ENCODE measurements at regions not wholly inside any gene's neighbourhood (a gene's known extent, or its start where the extent isn't known, plus 50 kb on each side); places are given as distances from the start of the nearest gene placed in this dataset.

DNA sequence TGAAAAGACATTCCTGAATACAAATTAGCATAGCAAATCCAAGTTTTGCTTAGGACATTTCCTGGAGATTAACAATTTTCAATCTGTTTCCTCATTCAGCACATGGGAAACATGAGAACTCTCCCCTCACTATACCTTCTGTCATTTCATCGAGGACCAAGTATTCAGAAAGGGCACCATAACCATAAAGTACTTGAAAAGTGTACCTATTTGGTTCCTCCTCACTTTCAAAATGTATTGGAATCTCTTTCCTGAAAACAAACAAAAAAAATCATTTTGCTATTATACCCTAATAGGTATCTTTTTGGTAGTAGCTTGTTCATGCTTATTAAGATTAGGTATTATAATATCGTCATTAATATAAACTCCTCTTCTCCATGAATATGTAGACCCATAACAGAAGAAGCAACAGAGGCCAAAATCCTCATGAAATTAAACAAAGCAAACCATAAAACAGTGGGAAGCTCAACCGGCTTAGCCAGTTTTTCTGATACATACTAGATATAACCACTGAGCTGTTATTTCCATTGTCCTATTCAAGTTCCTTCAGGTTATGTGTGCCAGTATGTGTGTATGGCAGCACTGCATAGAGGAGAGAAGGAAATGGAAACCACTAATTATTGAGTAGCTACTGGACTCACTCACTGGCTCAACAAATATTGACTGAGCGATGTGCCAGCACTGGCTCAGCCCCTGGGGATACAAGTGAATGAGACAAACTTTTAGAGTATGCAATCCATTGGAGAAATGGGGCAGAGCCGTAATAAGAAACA lies 274.0 kb downstream of the MAFB start:
- in situ Hi-C loops (cut with MboI; ENCODE audit: low sequenced_read_pairs), result no loop called here

- in situ Hi-C loops (cut with MboI; ENCODE audit: low sequenced_read_pairs), result no loop called here
These were observed 279.0 kb downstream of the MAFB start for GRCh38 chr20:40410028-40410427.

GRCh38 chr20:40397467-40397866 lies 291.6 kb downstream of the MAFB start:
- in situ Hi-C loops (cut with MboI; ENCODE audit: low sequenced_read_pairs), result no loop called here

- in situ Hi-C loops (cut with MboI; ENCODE audit: low sequenced_read_pairs), result no loop called here
These were observed 295.6 kb downstream of the MAFB start for GRCh38 chr20:40393197-40394079.

- in situ Hi-C loops (cut with MboI; ENCODE audit: low sequenced_read_pairs), result no loop called here
These were observed 298.4 kb downstream of the MAFB start for GRCh38 chr20:40390654-40391053.

GRCh38 chr20:40370800-40371199 lies 318.2 kb downstream of the MAFB start:
- in situ Hi-C loops (cut with MboI; ENCODE audit: low sequenced_read_pairs), result no loop called here

DNA sequence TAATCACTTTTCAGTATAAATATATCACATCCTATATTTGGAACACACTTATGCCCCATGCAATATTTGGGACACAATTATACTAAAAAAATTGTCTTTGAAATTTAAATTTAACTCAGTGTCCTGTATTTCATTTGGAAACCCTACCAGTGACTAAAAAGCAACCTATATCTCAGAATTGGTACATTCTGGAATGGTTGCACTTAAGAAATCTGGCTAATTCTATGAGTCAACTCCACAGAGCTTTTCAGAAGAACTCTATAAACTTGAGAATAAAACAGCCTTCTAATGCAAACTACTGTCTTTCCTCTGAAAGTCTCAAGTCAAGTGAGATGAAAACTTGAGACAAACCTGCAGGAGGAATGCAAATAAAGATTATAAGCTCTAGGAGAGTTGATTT lies 320.2 kb downstream of the MAFB start:
- in situ Hi-C loops (cut with MboI; ENCODE audit: low sequenced_read_pairs), result no loop called here

DNA sequence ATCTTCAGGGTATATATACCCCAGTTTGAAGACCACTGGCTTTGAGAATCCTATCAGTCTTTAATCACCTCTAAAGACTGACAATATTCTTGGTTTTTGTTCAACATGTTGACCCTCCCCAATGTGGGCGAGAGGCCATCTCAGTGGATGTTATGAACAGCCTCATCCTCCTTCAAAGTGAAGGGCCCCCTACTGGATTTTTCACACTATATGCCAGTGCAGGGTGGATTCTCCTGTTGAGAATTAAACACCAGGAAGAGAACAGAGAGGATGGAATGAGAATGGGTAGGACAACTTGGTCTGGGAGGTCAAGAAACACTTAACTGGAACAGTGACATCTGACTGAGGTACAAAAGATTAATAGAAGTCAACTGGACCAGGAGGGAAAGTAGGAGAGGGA lies 327.1 kb downstream of the MAFB start:
- in situ Hi-C loops (cut with MboI; ENCODE audit: low sequenced_read_pairs), result no loop called here

GRCh38 chr20:40359131-40359912 lies 329.7 kb downstream of the MAFB start:
- in situ Hi-C loops (cut with MboI; ENCODE audit: low sequenced_read_pairs), result no loop called here

DNA sequence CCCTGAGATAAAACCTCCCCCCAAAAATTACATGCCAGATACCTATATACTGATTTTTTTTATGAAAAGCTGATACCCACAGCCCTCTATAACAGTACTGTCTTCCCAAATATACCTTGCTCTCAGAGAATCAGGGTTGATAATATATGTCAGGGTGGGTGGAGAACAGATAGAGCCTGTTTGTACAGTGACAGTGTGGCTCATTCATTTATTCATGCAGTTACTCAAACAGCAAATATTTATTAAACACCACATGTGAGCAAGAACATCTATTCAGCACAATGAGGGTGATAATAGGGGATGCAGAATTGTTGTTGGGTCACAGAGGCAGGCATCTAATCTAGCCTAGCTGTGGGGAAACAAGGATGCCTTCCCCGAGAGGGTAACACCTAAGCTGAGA lies 334.2 kb downstream of the MAFB start:
- in situ Hi-C loops (cut with MboI; ENCODE audit: low sequenced_read_pairs), result no loop called here

- in situ Hi-C loops (cut with MboI; ENCODE audit: low sequenced_read_pairs), result no loop called here
These were observed 345.6 kb downstream of the MAFB start for GRCh38 chr20:40343390-40343789.

DNA sequence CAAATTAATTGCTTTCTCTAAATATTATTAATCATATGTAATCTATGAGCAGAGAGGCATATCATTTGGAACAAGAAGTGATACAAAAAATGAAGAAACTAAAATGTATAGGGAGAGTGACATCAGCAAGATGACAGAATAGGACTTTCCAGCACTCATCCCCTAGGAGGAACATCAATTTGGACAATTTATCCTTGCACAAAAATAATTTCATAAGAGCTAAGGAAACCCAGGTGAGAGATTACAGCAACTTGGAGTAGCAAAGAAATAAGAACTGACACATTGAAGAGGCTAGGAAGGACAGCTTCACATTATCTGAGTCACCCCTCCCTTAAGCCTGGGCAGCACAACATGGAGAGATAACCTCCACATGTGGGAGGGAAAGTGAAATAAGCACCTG lies 347.5 kb downstream of the MAFB start:
- in situ Hi-C loops (cut with MboI; ENCODE audit: low sequenced_read_pairs), result no loop called here

DNA sequence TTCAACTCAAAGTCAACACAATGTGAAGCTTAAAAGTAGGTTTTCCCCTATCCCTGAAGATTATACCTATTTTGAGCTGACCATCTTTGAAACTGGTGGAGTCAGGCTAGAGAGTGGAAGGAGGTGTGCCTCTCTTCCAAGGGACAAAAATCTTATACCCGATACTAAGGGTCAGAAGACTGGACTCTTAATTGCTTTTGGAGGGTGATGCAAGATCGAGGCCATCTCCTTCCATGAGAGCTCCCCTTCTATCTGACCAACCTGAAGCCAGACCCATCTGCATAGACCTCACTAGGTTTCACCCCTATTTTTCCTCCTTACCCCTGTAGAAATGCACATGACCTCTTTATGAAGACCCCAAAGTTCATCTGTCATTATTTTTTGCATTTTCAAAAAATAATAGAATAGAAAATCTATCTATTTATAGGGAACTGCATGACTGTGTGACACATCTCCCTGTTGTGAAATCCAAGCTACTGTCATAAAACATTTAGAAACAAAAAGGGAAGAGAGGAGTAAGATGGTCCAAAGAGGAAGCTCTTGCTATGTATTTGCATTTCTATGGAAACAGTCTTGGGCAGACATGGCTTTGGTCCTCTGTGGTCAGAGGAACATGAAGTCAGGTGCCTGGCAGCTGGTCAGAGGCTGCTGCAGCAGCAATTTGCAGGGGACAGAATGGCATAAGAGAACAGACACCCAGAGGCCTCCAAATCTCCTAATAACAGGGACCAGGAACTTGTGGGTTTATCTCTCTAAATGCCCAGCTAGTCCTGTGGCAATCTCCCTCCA lies 349.2 kb downstream of the MAFB start:
- in situ Hi-C loops (cut with MboI; ENCODE audit: low sequenced_read_pairs), result no loop called here

GRCh38 chr20:40336533-40336932 lies 352.5 kb downstream of the MAFB start:
- in situ Hi-C loops (cut with MboI; ENCODE audit: low sequenced_read_pairs), result no loop called here

- in situ Hi-C loops (cut with MboI; ENCODE audit: low sequenced_read_pairs), result no loop called here
These were observed 353.1 kb downstream of the MAFB start for GRCh38 chr20:40335901-40336351.

GRCh38 chr20:40335437-40335836 lies 353.6 kb downstream of the MAFB start:
- in situ Hi-C loops (cut with MboI; ENCODE audit: low sequenced_read_pairs), result no loop called here

DNA sequence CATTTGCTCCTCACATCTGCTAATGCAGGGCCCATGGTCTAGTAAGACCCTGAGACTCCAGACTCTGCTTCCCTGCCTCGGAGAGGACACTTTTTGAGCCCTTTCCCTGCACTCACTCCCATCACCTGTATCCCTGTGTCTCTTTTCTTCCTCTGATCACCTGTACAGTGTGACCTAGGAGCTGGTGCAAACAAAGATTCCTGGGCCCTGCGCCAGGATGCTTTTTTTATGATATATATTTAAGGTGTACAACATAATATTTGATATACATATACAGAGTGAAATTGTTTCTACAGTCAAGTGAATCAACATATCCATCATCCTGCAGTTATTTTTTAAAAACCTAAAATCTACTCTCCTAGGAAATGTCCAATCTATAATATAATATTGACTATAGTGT lies 355.4 kb downstream of the MAFB start:
- in situ Hi-C loops (cut with MboI; ENCODE audit: low sequenced_read_pairs), result no loop called here

DNA sequence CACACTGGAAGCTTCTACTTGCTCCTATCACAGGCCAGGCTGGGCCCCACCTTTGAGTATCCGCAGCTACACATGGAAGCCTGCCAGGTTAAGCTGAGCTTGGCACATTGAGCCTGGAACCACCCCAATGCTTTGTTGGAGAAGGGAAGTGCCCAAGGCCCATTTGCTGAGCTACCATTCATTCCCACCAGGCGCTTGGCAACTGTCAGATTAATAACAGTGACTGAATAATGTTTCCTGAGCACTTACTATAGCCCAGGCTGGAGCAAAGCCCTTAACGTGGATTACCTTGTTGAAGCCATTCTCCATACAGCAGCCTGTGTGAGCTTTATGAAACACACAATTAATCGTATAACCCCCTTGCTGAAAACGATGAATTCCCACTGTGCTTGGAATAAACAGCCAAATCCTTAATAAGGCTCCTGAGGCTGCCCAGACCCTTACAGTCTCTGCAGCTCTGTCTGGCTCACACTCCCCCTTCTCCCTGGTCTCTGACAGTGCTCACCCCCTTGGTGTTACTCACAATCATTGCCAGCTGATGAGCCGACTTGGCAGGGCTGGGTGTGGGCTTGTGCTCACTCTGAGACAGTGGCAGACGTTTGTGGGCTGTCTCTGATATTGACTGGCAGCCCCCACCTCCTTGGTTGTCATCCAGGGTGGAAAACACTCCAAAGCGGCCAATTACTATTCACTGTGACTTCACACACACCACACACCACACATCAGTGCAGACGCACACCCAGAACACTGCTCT lies 357.1 kb downstream of the MAFB start:
- in situ Hi-C loops (cut with MboI; ENCODE audit: low sequenced_read_pairs), result no loop called here

GRCh38 chr20:40331249-40331648 lies 357.8 kb downstream of the MAFB start:
- in situ Hi-C loops (cut with MboI; ENCODE audit: low sequenced_read_pairs), result no loop called here

DNA sequence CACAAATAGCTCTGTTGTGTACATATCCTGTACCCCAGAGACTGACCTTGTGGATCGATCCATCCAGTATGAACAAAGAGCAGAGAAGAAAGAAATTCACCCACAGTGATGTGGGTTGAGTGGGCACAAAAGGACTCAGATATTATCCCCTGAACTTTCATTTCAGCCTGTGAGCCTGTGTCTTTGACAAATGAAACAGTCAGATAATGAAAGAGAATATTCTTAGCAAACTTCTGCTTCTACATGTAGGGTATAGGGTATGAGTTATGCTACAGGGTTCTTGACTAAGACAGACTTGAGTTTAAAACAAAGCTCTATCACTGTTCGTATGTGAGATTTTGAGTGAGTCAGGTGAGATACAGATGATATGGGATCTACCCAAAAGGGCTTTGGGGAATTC lies 359.7 kb downstream of the MAFB start:
- in situ Hi-C loops (cut with MboI; ENCODE audit: low sequenced_read_pairs), result no loop called here
